SK-N-MC (cell line): ENCODE measurements at regions not wholly inside any gene's neighbourhood (a gene's known extent, or its start where the extent isn't known, plus 50 kb on each side); places are given as distances from the start of the nearest gene placed in this dataset.

Source experiments
- EZH2 ChIP-seq: fragments of 200-600 bp; sonication (generic); IDR thresholded peaks from one replicate; pipeline ENCODE4 v1.6.1; 2017; ENCODE audit warnings: antibody characterized with exemption
- POLR2AphosphoS5 ChIP-seq: IDR thresholded peaks from 2 replicates; pipeline ENCODE4 v1.6.1; 2012; ENCODE audit warnings: mild to moderate bottlenecking, low read depth, low read length, borderline replicate concordance

DNA sequence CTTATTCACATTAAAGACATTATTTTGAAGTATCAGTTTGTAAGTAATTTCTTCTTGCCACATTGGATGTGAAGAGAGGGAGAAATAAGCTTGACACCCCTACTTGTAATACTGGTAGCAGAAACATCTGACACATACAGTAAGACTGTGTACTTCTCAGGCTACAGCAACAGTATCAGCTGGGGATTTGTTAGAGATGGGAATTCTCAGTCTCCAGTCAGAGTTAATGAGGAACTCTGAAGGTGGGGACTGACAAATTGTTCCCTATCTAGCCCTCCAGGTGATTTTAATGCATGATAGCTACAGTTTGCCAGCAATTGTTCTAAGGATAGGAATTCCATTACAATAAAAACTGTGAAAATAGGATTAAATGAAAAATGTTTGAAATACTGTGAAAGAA lies 524.8 kb downstream of the PRR16 start:
- TF ChIP-seq EZH2 (no peak), POLR2AphosphoS5 (no peak)
